HG02610 (cell line): ENCODE measurements at regions not wholly inside any gene's neighbourhood (a gene's known extent, or its start where the extent isn't known, plus 50 kb on each side); places are given as distances from the start of the nearest gene placed in this dataset.

Source experiments
- ATAC-seq: cut with Tn5 transposase; IDR thresholded peaks from one replicate; pipeline ENCODE4 v1.9.1; 2021; ENCODE audit warnings: mild to moderate bottlenecking, moderate library complexity; ENCODE audit not compliant: unreplicated experiment

GRCh38 chr16:82360024-82360783 is 190.2 kb upstream of the MPHOSPH6 start:
- no peak for ATAC-seq

GRCh38 chr16:82358606-82359221 is 188.7 kb upstream of the MPHOSPH6 start:
- ATAC-seq: no peak

DNA sequence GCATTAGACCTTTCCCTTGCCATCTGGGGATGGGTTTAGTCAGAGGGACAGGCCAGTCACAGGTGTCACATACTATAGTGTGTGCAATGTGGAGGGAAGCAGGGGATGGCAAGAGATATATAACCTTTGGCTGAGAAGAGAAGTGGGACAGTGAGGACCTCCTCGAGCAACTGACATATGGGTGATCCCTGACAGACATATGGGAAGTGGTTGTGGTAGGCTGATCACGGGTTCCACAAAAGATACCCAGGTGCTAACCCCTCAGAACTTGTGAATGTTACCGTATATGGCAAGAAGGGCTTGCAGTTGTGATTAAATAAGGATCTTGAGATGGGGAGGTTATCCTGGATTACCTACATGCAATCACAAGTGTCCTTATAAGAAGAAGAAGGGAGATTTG is 188.1 kb upstream of the MPHOSPH6 start:
- ATAC-seq: no peak

GRCh38 chr16:82357237-82357636 is 187.2 kb upstream of the MPHOSPH6 start:
- ATAC-seq: no peak

GRCh38 chr16:82350560-82350959 is 180.5 kb upstream of the MPHOSPH6 start:
- ATAC-seq: no peak

GRCh38 chr16:82345318-82345717 is 175.3 kb upstream of the MPHOSPH6 start:
- no peak for ATAC-seq

GRCh38 chr16:82344157-82344556 is 174.1 kb upstream of the MPHOSPH6 start:
- no peak for ATAC-seq

DNA sequence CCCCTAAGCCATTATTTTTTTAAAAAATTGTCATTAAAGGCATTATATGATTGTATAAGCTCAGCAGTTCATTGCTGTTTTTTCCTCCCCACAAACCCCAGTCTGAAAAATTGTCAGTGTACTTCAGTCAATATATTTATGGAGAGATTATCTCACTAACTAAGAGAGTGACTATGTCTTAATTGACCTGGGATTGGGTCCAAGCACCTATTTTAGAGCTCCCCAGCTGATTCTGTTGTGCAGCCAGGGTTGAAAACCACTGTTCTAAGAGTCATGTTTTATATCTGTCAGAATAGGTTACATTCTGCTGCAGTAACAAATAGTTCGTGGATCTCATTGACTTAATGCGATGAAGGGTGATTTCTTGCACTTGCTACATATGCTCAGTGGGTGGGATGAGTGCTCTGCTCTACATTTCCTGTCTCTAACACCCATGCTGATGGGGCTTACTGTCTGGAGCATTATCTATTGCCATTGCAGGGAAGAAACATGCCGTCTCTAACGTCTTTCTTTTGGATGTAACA is 171.2 kb upstream of the MPHOSPH6 start:
- no peak for ATAC-seq

- ATAC-seq: no peak
Observed at GRCh38 chr16:82340531-82340930, 170.5 kb upstream of the MPHOSPH6 start.

GRCh38 chr16:82337355-82337754 is 167.3 kb upstream of the MPHOSPH6 start:
- no peak for ATAC-seq

DNA sequence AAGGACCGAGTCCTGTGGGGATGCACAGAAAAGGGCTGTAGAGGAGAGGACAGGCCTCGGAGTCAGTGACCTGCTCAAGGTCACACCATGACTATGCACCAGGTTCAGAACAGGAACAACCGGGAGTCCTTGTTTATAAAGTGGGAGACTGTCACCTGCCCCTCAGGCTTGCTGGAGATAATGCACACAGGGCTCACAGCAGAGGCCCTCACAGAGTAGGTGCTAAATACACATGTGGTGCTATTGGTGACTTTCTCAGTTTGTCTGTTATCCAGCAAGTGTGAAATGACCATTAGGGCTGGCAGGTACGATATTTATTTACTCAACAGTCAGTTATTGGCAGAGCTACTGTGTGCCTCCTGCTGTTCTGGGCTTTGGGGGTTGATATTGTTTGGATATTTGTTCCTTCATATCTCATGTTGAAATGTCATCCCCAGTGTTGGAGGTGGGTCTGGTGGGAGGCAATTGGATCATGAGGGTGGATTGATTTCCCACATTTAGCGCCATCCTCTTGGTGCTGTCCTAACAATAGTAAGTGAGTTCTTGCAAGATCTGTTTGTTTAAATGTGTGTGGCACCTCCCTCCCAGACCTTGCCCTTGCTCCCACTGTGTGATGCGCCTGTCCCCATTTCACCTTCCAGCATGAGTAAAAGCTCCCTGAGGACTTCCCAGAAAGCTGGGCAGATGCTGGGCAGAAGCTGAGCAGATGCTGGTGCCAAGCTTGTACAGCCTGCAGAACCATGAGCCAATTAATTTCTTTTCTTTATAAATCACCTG is 162.1 kb upstream of the MPHOSPH6 start:
- no peak for ATAC-seq

DNA sequence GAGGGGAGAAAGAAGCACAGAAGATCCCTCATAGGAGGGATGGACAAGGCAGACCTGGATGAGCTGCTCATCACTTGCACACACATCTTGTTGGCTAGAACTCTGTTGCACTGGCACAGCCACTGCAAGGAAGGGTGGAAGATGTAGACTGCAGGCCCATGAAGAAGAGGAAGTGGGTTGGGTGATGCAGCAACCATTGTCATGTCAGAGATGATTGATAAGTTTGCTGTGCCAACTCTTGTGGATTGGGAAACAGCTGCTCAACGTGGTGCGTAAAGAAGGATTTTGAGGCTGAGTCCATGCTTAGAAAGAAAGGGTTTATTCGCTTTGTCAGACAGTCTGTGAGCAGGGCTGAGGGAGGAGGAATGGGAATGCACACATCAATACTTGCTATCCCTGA is 161.4 kb upstream of the MPHOSPH6 start:
- no peak for ATAC-seq

- no peak for ATAC-seq
Observed at GRCh38 chr16:82329504-82330192, 159.6 kb upstream of the MPHOSPH6 start.

- no peak for ATAC-seq
Observed at GRCh38 chr16:82328881-82329469, 159.0 kb upstream of the MPHOSPH6 start.

DNA sequence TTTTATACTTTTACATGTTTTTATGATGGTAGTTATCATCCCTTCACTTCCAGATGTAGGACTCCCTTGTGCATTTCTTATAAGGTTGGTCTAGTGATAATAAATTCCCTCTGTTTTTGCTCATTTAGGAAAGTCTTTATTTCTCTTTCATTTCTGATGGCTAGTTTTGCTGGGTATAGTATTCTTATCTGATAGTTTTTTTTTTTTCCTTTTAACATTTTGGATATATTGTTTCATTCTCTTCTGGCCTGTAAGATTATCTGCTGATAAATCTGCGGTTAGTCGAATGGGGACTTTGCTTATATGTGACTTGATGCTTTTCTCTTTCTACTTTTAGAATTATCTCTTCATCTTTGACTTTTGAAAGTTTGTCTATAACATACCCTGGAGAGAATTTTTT is 153.1 kb upstream of the MPHOSPH6 start:
- no peak for ATAC-seq

GRCh38 chr16:82322177-82322576 is 152.2 kb upstream of the MPHOSPH6 start:
- ATAC-seq: no peak

DNA sequence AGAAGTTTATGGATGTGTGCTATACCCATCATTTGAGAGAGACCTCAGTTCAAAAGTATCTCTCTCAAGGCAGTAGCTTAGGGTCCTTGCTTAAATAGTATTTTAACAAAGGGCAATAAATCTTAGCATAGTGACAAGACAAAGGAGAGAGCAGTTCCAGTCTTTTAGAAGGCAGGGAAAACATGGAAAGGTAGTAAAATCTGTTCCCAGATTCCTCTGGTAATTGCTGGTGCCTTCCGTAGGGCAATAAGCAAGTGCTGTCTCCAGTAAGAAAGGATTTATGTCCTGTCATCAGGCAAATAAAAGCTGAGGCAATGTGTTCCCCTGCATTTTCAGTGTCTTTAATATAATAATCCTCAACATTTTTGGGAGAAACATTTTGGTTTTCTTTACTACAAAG is 149.0 kb upstream of the MPHOSPH6 start:
- no peak for ATAC-seq

- no peak for ATAC-seq
Observed at GRCh38 chr16:82317411-82318167, 147.6 kb upstream of the MPHOSPH6 start.

- no peak for ATAC-seq
Observed at GRCh38 chr16:82313754-82314153, 143.7 kb upstream of the MPHOSPH6 start.

- no peak for ATAC-seq
Observed at GRCh38 chr16:82311528-82311927, 141.5 kb upstream of the MPHOSPH6 start.
